Naive B cell (primary cell): ENCODE measurements at regions not wholly inside any gene's neighbourhood (a gene's known extent, or its start where the extent isn't known, plus 50 kb on each side); places are given as distances from the start of the nearest gene placed in this dataset.

Source experiments
- ATAC-seq, 2 donors: fragments of 150-1000 bp; cut with Tn5 transposase; 2 replicates each; pipeline ENCODE4 v1.10.0; 2021; ENCODE audit warnings: low read depth in 2 of 2, mild to moderate bottlenecking in 2 of 2, moderate library complexity in 2 of 2
- DNase-seq: peaks from one replicate; pipeline ENCODE4 v3.0.0; 2022
- H3K27ac Mint-ChIP-seq, 6 donors: one replicate each; pipeline ENCODE4 v1.8.0; 2020 to 2022; ENCODE audit warnings: mild to moderate bottlenecking in 6 of 6, mixed read lengths in 6 of 6, moderate library complexity in 5 of 6, inconsistent platforms in 2 of 6
- H3K27me3 Mint-ChIP-seq, 3 donors: one replicate each; pipeline ENCODE4 v1.8.0; 2021 to 2022; ENCODE audit warnings: mixed read lengths in 3 of 3, mild to moderate bottlenecking in 1 of 3
- H3K36me3 Mint-ChIP-seq, 2 donors: one replicate each; pipeline ENCODE4 v1.8.0; 2020 to 2022; ENCODE audit warnings: mixed read lengths in 2 of 2, inconsistent platforms in 1 of 2, mild to moderate bottlenecking in 1 of 2
- H3K4me1 Mint-ChIP-seq, 3 donors: one replicate each; pipeline ENCODE4 v1.8.0; 2020 to 2022; ENCODE audit warnings: mixed read lengths in 3 of 3, inconsistent platforms in 1 of 3, mild to moderate bottlenecking in 1 of 3, moderate library complexity in 1 of 3
- H3K4me3 Mint-ChIP-seq, 8 donors: one replicate each; pipeline ENCODE4 v1.8.0; 2020 to 2022; ENCODE audit warnings: mild to moderate bottlenecking in 8 of 8, mixed read lengths in 8 of 8, moderate library complexity in 8 of 8, inconsistent platforms in 2 of 8
- H3K9me3 Mint-ChIP-seq, 7 donors: one replicate each; pipeline ENCODE4 v1.8.0; 2020 to 2022; ENCODE audit warnings: mixed read lengths in 7 of 7, mild to moderate bottlenecking in 5 of 7, inconsistent platforms in 2 of 7, moderate library complexity in 1 of 7

DNA sequence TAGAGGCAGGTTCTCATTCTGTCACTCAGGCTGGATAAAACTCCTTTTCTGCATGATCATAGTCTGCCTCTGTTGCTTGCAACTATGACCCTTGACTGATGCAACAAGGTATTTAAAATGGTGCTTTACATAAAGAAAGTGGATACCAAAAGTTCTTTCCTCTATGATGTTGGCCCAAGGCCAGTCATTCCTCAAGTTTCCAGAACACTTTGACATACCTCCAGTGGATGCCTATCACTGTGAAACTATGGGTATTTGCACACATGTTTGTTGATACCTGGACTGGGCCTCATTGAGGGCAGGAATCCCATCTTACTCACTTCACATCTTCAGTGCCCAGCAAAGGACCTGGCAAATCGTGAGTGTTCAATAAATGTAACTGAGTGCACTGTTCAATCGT lies 159.0 kb upstream of the ZC3H12C start:
- ATAC-seq (no peak), DNase-seq (no peak)
- Mint-ChIP-seq H3K27me3 (peaks cover 4 to 17% (median 16%) of the 10 kb centered on the region in 3 donors), H3K4me1 (no peaks in the 10 kb centered on the region), H3K27ac (no peak overlapping the region), H3K4me3 (no peak overlapping the region), H3K9me3 (no peaks in the 10 kb centered on the region), H3K36me3 (no peaks in the 10 kb centered on the region)

DNA sequence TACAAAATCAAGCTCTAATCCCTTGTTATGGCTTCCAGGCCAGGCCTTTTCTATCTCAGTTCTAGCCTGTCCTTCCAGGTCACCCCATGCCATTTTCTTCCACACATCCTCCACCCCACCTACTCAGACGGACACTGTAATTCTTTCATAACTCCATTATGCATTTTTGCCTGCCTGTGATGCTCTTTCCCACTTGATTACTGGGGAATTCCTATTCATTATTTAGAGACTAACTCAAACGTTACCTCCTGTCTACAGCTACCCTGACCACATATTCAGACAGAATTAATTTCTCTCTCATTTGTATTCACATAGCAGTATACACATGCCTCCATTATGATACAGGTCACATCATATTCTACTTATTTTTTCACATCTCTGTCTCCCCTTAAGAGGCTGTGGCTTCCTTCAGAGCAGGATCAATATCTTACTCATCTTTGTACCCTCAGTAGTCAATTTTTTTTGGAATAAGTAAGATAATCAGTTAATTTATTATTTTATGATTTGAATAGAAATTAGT lies 156.5 kb upstream of the ZC3H12C start:
- ATAC-seq (no peak), DNase-seq (no peak)
- Mint-ChIP-seq H3K4me3 (no peak overlapping the region), H3K27me3 (peaks cover 20 to 29% (median 24%) of the 10 kb centered on the region in 3 donors), H3K9me3 (no peaks in the 10 kb centered on the region), H3K4me1 (no peaks in the 10 kb centered on the region), H3K36me3 (no peaks in the 10 kb centered on the region), H3K27ac (no peak overlapping the region)

DNA sequence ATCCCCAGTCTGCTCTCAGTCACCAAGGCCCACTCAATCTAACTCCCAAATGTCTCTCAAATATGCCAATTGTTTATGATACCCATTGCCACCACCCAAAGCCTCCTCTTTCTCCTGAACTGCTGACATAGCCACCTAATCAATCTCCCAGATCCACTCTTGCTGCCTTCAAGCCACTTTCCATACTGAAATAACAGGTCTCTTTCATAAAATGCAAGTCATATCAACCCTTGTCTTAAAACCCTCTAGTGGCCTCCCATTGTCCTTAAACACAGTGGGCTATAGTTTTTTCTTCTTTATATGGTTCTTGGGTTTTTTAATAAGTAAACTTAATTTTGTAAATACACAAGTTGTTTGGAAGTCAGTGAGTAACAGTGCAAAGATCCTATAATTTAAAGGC lies 155.2 kb upstream of the ZC3H12C start:
- ATAC-seq (no peak), DNase-seq (no peak)
- Mint-ChIP-seq H3K4me3 (no peak overlapping the region), H3K4me1 (no peaks in the 10 kb centered on the region), H3K9me3 (no peaks in the 10 kb centered on the region), H3K27me3 (peaks cover 15 to 25% (median 21%) of the 10 kb centered on the region in 3 donors), H3K36me3 (no peaks in the 10 kb centered on the region), H3K27ac (no peak overlapping the region)

DNA sequence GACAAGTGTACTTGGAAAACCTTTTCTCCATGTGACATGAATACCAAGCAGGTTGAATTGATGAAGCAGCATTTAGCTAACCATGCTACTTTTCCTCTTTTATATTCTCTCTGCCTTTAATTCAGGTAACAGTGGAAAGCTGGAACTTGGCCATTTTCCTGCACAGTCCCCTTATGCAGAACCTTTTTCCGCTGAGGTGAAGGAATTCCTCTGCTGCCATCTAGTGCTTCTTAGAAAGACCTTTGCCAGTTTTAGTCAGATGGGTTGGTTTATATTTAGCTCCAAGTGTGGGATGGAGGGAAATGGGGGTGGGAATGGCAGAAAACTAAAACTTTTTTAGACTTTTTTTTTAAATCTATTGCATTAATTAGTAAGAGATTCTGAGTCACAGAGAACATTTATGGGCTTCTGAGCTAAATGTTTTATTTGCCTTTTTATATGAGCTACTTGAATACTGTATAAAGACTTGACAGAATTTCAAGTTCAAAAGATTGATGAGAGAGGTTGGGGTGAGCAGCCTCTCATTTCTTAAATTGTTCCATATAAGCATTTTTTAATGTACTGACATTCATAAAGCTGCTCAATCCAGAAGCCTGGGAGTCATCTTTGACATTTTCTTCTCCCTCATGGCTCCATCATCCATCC lies 153.9 kb upstream of the ZC3H12C start:
- no peak for DNase-seq
- Mint-ChIP-seq H3K27me3 (peaks cover 27 to 29% (median 28%) of the 10 kb centered on the region in 3 donors), H3K36me3 (no peaks in the 10 kb centered on the region), H3K4me3 (no peak overlapping the region), H3K27ac (no peak overlapping the region), H3K4me1 (no peaks in the 10 kb centered on the region), H3K9me3 (no peaks in the 10 kb centered on the region)
- ATAC-seq = no peak

DNA sequence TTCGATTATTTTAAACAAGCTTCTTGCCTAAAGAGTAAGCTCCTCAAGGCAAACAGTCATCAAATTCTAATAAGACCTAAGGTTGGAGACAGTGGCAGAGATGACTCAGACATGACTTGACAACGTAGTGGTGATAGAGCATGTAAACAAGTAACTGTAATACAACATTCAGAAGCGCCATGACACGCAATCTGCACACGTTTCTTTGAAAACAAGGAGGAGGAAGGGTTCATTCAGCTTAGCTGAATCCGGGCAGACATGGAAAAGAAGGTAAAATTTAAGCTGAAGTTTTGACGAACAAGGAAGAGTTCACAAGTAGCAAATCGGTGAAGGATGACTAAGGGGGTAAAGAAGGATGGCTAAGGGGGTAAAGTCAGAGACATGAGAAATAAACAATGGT lies 152.4 kb upstream of the ZC3H12C start:
- no peak for ATAC-seq
- Mint-ChIP-seq H3K27me3 (peaks cover 36 to 38% (median 36%) of the 10 kb centered on the region in 3 donors), H3K27ac (no peak overlapping the region), H3K4me1 (peaks cover 0 to 1% (median under 1%) of the 10 kb centered on the region in 3 donors), H3K36me3 (no peaks in the 10 kb centered on the region), H3K4me3 (no peak overlapping the region), H3K9me3 (no peaks in the 10 kb centered on the region)
- DNase-seq = no peak

DNA sequence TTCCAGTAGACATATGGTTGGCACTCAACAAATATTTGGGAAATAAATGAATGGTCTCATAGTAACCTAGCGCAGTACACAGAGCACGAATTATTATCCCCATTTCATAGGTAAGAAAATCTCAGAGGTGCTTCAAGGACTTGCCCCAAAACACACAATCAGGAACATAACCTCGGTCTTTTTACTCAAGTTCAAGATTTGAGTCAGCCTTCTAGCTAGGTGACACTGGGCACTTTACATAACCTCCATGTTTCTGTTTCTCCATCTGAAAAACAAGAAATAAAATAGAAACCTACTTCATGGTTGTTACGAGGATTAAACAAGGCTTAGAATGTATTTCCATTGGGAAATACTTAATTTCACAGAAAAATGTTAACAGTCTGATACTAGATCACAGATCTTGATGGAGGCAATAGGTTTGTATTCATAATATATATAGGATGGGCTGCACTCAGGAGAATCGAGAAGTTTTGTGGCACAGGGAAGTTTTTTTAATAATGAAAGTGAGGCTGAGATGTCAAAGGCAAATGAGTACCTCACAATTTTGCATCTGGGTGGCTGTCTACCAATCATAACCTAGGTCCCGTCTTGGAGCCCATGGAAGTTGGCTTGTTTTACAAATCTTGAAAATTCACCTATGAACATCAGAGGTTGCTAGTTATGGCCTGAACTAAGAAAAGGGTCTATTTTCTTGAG lies 147.4 kb upstream of the ZC3H12C start:
- Mint-ChIP-seq H3K27me3 (peaks cover 33 to 43% (median 39%) of the 10 kb centered on the region in 3 donors), H3K9me3 (peaks cover 0 to 4% (median 0%) of the 10 kb centered on the region in 7 donors), H3K36me3 (peaks cover 0 to 6% of the 10 kb centered on the region in 2 donors), H3K4me1 (peaks cover 7 to 10% (median 9%) of the 10 kb centered on the region in 3 donors), H3K4me3 (peak overlapping the region in 3 of 8 donors; percentile 29 to 66 (median 53)), H3K27ac (no peak overlapping the region)
- ATAC-seq (peak; percentile 49 to 54), DNase-seq (no peak)

DNA sequence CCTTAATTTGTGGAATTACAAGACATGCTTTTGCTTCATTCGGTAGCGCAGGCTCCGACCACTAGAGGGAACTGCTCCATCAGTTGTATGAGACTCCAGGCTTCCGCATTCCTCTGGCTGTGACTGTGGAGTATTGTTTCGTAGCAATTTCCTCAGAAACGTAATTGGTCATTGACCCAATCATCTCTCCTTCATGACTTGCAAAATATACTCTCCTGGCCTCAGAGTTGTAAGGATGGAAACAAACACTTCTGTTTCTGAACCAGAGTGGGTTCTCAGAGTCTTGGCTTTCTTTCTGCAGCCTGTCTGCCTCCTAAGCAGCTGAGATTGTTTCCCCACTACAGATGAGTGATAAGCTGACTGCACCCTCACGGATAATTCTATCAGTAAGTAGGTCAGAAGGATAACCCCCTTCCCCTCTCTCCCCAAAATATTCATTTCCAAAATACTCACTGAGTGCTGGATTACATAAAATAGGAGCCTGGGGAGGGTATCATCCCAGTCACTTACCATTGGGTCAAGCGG lies 146.8 kb upstream of the ZC3H12C start:
- peak; percentile 86 to 95 for ATAC-seq
- H3K9me3 Mint-ChIP-seq = peaks cover 0 to 4% (median 0%) of the 10 kb centered on the region in 7 donors
- peaks cover 29 to 39% (median 39%) of the 10 kb centered on the region in 3 donors for H3K27me3 Mint-ChIP-seq
- peaks cover 0 to 6% of the 10 kb centered on the region in 2 donors for H3K36me3 Mint-ChIP-seq
- H3K4me1 Mint-ChIP-seq = peaks cover 7 to 10% (median 9%) of the 10 kb centered on the region in 3 donors
- H3K27ac Mint-ChIP-seq = no peak overlapping the region
- peak; percentile 52 for DNase-seq
- H3K4me3 Mint-ChIP-seq = peak overlapping the region in 6 of 8 donors; percentile 10 to 66 (median 36)

DNA sequence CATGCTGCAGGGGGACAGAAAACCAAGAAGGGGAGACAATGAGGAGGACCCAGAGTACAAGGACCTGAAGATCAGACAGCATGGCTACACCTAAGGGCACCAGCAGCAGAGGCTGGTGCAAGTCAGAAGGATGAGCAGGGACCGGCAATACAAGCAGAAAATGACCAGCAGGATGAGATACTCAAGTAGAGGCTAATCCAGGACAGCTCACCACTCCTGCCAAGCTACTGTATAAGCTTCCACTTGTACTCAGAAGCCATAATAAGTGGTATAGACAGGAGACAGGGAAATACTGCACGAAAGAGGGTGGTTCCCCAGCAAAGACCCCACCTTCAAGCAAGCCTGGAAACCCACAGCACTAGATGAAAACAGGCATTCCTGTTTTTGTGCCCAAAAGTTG lies 138.7 kb upstream of the ZC3H12C start:
- H3K4me3 Mint-ChIP-seq = no peak overlapping the region
- H3K4me1 Mint-ChIP-seq = peaks cover 15 to 30% (median 29%) of the 10 kb centered on the region in 3 donors
- ATAC-seq (no peak), DNase-seq (no peak)
- H3K27me3 Mint-ChIP-seq = peaks cover 34 to 44% (median 37%) of the 10 kb centered on the region in 3 donors
- no peak overlapping the region for H3K27ac Mint-ChIP-seq
- H3K9me3 Mint-ChIP-seq = peaks cover 0 to 2% (median 0%) of the 10 kb centered on the region in 7 donors
- peaks cover 0 to 6% of the 10 kb centered on the region in 2 donors for H3K36me3 Mint-ChIP-seq

DNA sequence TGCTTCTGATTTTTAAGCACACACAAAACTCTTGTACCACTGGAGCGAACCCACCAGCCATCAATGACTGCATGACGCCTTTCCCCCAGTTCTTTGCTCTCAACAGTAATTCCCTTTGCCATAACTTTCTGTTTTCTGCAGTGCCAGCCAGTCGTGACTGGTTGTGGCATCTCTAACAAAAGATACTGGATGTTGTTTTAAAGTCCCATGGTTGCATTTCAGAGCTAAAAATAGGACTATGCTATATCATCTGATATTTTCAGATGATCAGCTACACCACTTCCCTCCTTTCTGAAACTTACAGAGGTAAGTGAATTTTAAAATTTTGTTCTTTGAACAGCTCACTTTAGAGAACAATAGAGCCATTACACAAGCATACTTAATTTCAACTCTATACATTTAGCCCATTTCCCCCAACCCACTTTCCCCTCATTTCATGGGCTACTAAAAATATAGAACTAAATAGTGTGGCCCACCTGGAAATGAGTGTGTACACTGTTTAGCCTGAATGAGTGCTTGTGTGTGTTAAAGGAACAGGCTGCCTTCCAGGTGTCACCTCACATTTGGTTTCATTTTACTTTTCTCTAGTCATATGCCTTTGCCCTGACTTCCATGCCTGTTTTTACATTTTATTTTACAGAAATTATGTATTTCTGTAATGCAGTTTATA lies 136.9 kb upstream of the ZC3H12C start:
- DNase-seq = peak; percentile 15

DNA sequence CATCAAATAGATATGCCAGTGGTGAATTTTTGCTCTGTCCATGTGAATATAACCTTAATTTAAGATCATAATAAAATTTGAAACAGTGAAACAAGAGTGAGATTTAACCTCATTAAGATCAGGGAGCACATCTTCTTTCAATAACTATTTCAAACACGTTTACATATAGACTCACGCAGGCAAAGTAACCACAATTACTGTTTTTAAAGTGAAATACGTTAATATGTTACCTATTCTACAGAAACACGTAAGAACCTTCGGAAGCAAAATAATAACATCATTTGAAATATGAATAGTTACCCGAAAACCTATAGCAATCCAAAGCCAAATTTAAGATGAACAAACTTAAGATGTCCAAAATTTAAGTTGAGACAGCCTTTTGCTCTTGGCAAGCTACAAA lies 136.2 kb upstream of the ZC3H12C start:
- peaks cover 46 to 47% (median 47%) of the 10 kb centered on the region in 3 donors for H3K27me3 Mint-ChIP-seq
- peaks cover 0 to 4% (median 0%) of the 10 kb centered on the region in 7 donors for H3K9me3 Mint-ChIP-seq
- peak overlapping the region in 1 of 6 donors; percentile 59 for H3K27ac Mint-ChIP-seq
- no peaks in the 10 kb centered on the region for H3K36me3 Mint-ChIP-seq
- DNase-seq (no peak), ATAC-seq (no peak)
- peak overlapping the region in 1 of 8 donors; percentile 3 for H3K4me3 Mint-ChIP-seq
- H3K4me1 Mint-ChIP-seq = peaks cover 15 to 30% (median 29%) of the 10 kb centered on the region in 3 donors

More for the DNA sequence above, 136.9 kb upstream of the ZC3H12C start:
- Mint-ChIP-seq H3K4me3 (peak overlapping the region in 5 of 8 donors; percentile 5 to 44 (median 29)), H3K36me3 (no peaks in the 10 kb centered on the region), H3K27ac (peak overlapping the region in 3 of 6 donors; percentile 1 to 59 (median 27)), H3K27me3 (peaks cover 41 to 49% (median 44%) of the 10 kb centered on the region in 3 donors), H3K9me3 (peaks cover 0 to 4% (median 0%) of the 10 kb centered on the region in 7 donors), H3K4me1 (peaks cover 15 to 30% (median 29%) of the 10 kb centered on the region in 3 donors)
- ATAC-seq = peak; percentile 50 to 70

DNA sequence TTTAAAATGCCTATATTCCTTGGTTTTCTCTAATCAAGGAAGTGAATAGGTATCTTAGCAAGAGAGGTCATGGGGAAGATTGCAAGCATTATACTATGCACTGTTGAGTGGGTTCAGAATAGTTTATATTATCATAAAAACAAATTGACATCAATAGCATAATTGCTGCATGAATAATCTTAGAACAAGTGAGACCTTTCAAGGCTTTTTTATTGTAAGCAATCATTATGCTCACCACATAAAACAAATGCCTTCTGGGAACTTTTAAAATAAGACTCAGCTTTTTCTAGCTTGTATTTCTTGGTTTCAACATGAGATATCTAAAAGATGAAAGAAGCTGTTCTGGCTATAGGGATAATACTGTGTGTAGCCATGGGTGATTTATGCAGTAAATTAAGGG lies 135.6 kb upstream of the ZC3H12C start:
- Mint-ChIP-seq H3K27ac (peak overlapping the region in 1 of 6 donors; percentile 8), H3K27me3 (peaks cover 46 to 49% (median 48%) of the 10 kb centered on the region in 3 donors), H3K4me3 (no peak overlapping the region), H3K9me3 (peaks cover 0 to 4% (median 0%) of the 10 kb centered on the region in 7 donors), H3K4me1 (peaks cover 15 to 30% (median 29%) of the 10 kb centered on the region in 3 donors), H3K36me3 (no peaks in the 10 kb centered on the region)
- ATAC-seq = no peak
- DNase-seq = no peak

DNA sequence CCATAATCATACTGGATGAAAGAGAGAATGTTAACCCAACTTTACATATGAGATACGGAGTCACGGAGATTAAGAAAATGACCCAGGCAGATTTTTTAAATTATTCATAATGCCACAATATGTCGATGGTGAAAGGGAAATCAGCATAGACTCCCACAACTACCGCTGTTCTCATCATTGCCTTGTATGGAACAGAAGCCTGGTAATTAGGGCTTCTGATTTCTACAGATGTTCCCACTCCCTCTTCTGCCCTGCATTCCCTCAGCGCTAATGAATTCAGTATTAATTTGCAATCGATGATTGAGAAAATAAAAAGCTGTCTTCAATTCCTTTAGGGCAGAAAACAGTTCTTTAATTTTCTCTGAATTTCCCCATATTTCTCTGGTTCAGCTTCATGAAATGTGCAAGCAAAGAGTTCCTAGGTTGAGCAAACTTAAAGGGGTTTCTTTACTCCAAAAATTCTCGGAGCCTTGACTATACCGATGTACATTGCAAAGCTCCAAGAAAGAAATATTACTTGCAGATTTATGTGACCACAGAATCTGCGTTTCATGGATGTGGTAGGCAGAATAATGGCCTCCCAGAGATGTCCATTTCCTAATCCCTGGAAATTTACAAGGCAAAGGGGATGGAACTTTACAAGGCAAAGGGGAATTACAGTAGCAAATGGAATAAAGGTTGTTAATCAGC lies 134.9 kb upstream of the ZC3H12C start:
- peaks cover 46 to 52% (median 46%) of the 10 kb centered on the region in 3 donors for H3K27me3 Mint-ChIP-seq
- ATAC-seq = no peak
- no peak overlapping the region for H3K4me3 Mint-ChIP-seq
- H3K9me3 Mint-ChIP-seq = peaks cover 0 to 4% (median 0%) of the 10 kb centered on the region in 7 donors
- no peak for DNase-seq
- H3K27ac Mint-ChIP-seq = no peak overlapping the region
- H3K36me3 Mint-ChIP-seq = no peaks in the 10 kb centered on the region
- peaks cover 15 to 30% (median 29%) of the 10 kb centered on the region in 3 donors for H3K4me1 Mint-ChIP-seq
